ENCODE measurements at regions not wholly inside any gene's neighbourhood (a gene's known extent, or its start where the extent isn't known, plus 50 kb on each side); places are given as distances from the start of the nearest gene placed in this dataset.

DNA sequence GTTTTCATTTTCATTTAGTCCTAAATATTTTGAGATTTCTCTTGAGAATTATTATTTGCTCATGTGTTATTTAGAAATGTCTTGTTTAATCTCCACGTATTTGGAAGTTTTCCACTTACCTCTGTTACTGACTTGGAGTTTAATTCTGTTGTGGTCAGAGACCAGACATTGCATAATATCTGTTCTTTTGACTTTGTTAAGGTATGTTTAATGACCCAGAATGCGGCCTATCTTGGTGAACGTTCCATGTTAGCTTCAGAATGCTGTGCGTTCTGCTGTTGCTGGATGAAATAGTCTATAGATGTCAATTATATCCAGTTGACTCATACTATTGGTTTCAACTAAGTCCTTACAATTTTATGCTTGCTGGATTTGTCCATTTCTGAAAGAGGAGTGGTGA lies 325.3 kb upstream of the TARS1 start:
- H3K4me1 Mint-ChIP-seq (ENCODE audit: insufficient read depth, unreplicated experiment), result peaks cover 19% of the 10 kb centered on the region
- intact Hi-C loops (cut with micrococcal nuclease), result no loop called here
- ChIA-PET POLR2A (no interaction called here), CTCF (interaction anchor here (0.7 kb wide), 1 partner anchor 366 kb away, joined by 3 read pairs; no protein-coding TSS in a partner anchor)
- peaks cover 8% of the 10 kb centered on the region for H3K9me3 Mint-ChIP-seq (ENCODE audit: unreplicated experiment)
- DNase-seq (ENCODE audit: unreplicated experiment), result no peak
- TF ChIP-seq, protein P1, sequence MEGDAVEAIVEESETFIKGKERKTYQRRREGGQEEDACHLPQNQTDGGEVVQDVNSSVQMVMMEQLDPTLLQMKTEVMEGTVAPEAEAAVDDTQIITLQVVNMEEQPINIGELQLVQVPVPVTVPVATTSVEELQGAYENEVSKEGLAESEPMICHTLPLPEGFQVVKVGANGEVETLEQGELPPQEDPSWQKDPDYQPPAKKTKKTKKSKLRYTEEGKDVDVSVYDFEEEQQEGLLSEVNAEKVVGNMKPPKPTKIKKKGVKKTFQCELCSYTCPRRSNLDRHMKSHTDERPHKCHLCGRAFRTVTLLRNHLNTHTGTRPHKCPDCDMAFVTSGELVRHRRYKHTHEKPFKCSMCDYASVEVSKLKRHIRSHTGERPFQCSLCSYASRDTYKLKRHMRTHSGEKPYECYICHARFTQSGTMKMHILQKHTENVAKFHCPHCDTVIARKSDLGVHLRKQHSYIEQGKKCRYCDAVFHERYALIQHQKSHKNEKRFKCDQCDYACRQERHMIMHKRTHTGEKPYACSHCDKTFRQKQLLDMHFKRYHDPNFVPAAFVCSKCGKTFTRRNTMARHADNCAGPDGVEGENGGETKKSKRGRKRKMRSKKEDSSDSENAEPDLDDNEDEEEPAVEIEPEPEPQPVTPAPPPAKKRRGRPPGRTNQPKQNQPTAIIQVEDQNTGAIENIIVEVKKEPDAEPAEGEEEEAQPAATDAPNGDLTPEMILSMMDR (IDR thresholded peaks at IDR 0.05; ENCODE audit: unreplicated experiment), result no peak
- H3K36me3 Mint-ChIP-seq (ENCODE audit: insufficient read depth, unreplicated experiment), result peaks cover 13% of the 10 kb centered on the region
- H3K27me3 Mint-ChIP-seq (ENCODE audit: insufficient read depth, unreplicated experiment), result no peaks in the 10 kb centered on the region
- no TSS peak for BruUV-seq (replicated peaks)
- H3K4me3 Mint-ChIP-seq (ENCODE audit: unreplicated experiment), result no peak overlapping the region
- H3K27ac Mint-ChIP-seq (ENCODE audit: low read depth, unreplicated experiment), result no peak overlapping the region

DNA sequence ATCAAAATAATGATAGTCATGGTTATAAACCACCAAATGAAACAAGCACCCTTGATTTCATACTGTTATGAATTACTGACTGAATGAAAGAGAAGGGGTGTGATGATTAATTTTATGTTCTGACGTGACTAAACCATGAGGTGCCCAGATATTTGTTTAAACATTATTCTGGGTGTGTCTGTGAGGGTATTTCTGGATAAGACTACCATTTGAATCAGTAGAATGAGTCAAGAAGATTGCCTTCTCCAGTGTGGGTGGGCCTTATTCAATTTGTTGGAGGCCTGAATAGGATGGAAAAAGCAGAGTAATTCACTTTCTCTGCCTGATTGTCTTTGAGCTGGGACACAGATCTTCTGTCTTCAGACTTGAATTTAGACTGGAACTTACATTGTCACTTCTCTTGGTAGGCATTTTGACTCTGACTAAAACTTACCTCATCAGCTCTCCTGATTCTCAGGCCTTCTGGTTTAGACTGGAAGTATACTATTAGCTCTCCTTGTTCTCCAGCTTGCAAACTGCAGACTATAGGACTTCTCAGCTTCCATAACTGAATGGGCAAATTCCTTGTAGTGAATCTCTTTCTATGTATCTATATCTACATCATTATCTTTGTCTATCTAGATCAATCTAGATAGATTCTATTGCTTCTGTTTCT lies 321.9 kb upstream of the TARS1 start:
- peaks cover 14% of the 10 kb centered on the region for H3K4me1 Mint-ChIP-seq (ENCODE audit: insufficient read depth, unreplicated experiment)
- ChIA-PET POLR2A (interaction anchor here (0.7 kb wide), 1 partner anchor 35 kb away, joined by 3 read pairs; no protein-coding TSS in a partner anchor), CTCF (interaction anchor here (0.8 kb wide), 1 partner anchor 313 kb away, joined by 3 read pairs; no protein-coding TSS in a partner anchor)
- TF ChIP-seq, protein P1 (IDR thresholded peaks at IDR 0.05; ENCODE audit: unreplicated experiment), result no peak
- no peak overlapping the region for H3K4me3 Mint-ChIP-seq (ENCODE audit: unreplicated experiment)
- H3K27ac Mint-ChIP-seq (ENCODE audit: low read depth, unreplicated experiment), result no peak overlapping the region
- H3K27me3 Mint-ChIP-seq (ENCODE audit: insufficient read depth, unreplicated experiment), result no peaks in the 10 kb centered on the region
- no TSS peak for BruUV-seq (replicated peaks)
- H3K36me3 Mint-ChIP-seq (ENCODE audit: insufficient read depth, unreplicated experiment), result peaks cover 7% of the 10 kb centered on the region
- peaks cover 8% of the 10 kb centered on the region for H3K9me3 Mint-ChIP-seq (ENCODE audit: unreplicated experiment)
- intact Hi-C loops (cut with micrococcal nuclease), result no loop called here
- DNase-seq (ENCODE audit: unreplicated experiment), result no peak

GRCh38 chr5:33120671-33121070 lies 320.1 kb upstream of the TARS1 start:
- TF ChIP-seq, protein P1 (IDR thresholded peaks at IDR 0.05; ENCODE audit: unreplicated experiment), result no peak
- BruUV-seq (replicated peaks), result no TSS peak
- H3K27ac Mint-ChIP-seq (ENCODE audit: low read depth, unreplicated experiment), result no peak overlapping the region
- DNase-seq (ENCODE audit: unreplicated experiment), result no peak
- H3K27me3 Mint-ChIP-seq (ENCODE audit: insufficient read depth, unreplicated experiment), result no peaks in the 10 kb centered on the region
- peaks cover 7% of the 10 kb centered on the region for H3K4me1 Mint-ChIP-seq (ENCODE audit: insufficient read depth, unreplicated experiment)
- ChIA-PET POLR2A (no interaction called here), CTCF (interaction anchor here (0.6 kb wide), 1 partner anchor 1830 kb away, joined by 3 read pairs; no protein-coding TSS in a partner anchor)
- H3K4me3 Mint-ChIP-seq (ENCODE audit: unreplicated experiment), result no peak overlapping the region
- no peaks in the 10 kb centered on the region for H3K36me3 Mint-ChIP-seq (ENCODE audit: insufficient read depth, unreplicated experiment)
- intact Hi-C loops (cut with micrococcal nuclease), result no loop called here
- H3K9me3 Mint-ChIP-seq (ENCODE audit: unreplicated experiment), result peaks cover 8% of the 10 kb centered on the region

- TF ChIP-seq, protein P1 (IDR thresholded peaks at IDR 0.05; ENCODE audit: unreplicated experiment), result no peak
- BruUV-seq (replicated peaks), result no TSS peak
- Mint-ChIP-seq H3K4me1 (ENCODE audit: insufficient read depth, unreplicated experiment) (no peaks in the 10 kb centered on the region), H3K27ac (ENCODE audit: low read depth, unreplicated experiment) (no peak overlapping the region), H3K36me3 (ENCODE audit: insufficient read depth, unreplicated experiment) (no peaks in the 10 kb centered on the region), H3K9me3 (ENCODE audit: unreplicated experiment) (peaks cover 22% of the 10 kb centered on the region), H3K27me3 (ENCODE audit: insufficient read depth, unreplicated experiment) (no peaks in the 10 kb centered on the region), H3K4me3 (ENCODE audit: unreplicated experiment) (no peak overlapping the region)
- intact Hi-C loops (cut with micrococcal nuclease), result no loop called here
- CTCF ChIA-PET, result no interaction called here
- no peak for DNase-seq (ENCODE audit: unreplicated experiment)
- POLR2A ChIA-PET, result no interaction called here
Observed at GRCh38 chr5:33129309-33129708, 311.5 kb upstream of the TARS1 start.
